ENCODE measurements at regions not wholly inside any gene's neighbourhood (a gene's known extent, or its start where the extent isn't known, plus 50 kb on each side); places are given as distances from the start of the nearest gene placed in this dataset.

- TF ChIP-seq TAF1 (IDR thresholded peaks at IDR 0.05; ENCODE audit: low read depth) (no peak), YY1 (IDR thresholded peaks at IDR 0.05; ENCODE audit: low read depth) (no peak), TEAD4 (IDR thresholded peaks at IDR 0.05) (no peak), EP300 (IDR thresholded peaks at IDR 0.05; ENCODE audit: borderline replicate concordance) (no peak), CEBPB (IDR thresholded peaks at IDR 0.05) (no peak), FOXM1 (IDR thresholded peaks at IDR 0.05; ENCODE audit: borderline replicate concordance, low read depth) (no peak), CREB1 (IDR thresholded peaks at IDR 0.05; ENCODE audit: low read depth) (no peak)
- TF ChIP-seq, protein P1, sequence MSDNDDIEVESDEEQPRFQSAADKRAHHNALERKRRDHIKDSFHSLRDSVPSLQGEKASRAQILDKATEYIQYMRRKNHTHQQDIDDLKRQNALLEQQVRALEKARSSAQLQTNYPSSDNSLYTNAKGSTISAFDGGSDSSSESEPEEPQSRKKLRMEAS (IDR thresholded peaks at IDR 0.05) = no peak
Observed at GRCh38 chr19:31406106-31406505, 56.9 kb upstream of the TSHZ3 start.

Measured in Ishikawa (cell line).